ENCODE measurements at regions not wholly inside any gene's neighbourhood (a gene's known extent, or its start where the extent isn't known, plus 50 kb on each side); places are given as distances from the start of the nearest gene placed in this dataset.
A peak's percentile ranks its signal among the peaks of the same experiment; 100 is the strongest.

- Mint-ChIP-seq H3K27me3 (no peaks in the 10 kb centered on the region), H3K4me3 (no peak overlapping the region), H3K4me1 (no peaks in the 10 kb centered on the region), H3K27ac (no peak overlapping the region), H3K9me3 (no peaks in the 10 kb centered on the region), H3K36me3 (ENCODE audit: low read depth) (no peaks in the 10 kb centered on the region)
- DNase-seq = no peak
- ChIA-PET CTCF (no interaction called here), POLR2A (no interaction called here)
Observed at GRCh38 chr2:100716581-100716980, 103.4 kb upstream of the NPAS2 start.

- no peak for DNase-seq
- no peak overlapping the region for H3K27ac Mint-ChIP-seq
- H3K4me1 Mint-ChIP-seq = no peaks in the 10 kb centered on the region
- CTCF ChIA-PET = no interaction called here
- H3K27me3 Mint-ChIP-seq = no peaks in the 10 kb centered on the region
- POLR2A ChIA-PET = no interaction called here
- H3K4me3 Mint-ChIP-seq = no peak overlapping the region
- H3K9me3 Mint-ChIP-seq = no peaks in the 10 kb centered on the region
- H3K36me3 Mint-ChIP-seq (ENCODE audit: low read depth) = no peaks in the 10 kb centered on the region
Observed at GRCh38 chr2:100718065-100718629, 101.8 kb upstream of the NPAS2 start.

- H3K9me3 Mint-ChIP-seq = no peaks in the 10 kb centered on the region
- POLR2A ChIA-PET = no interaction called here
- DNase-seq = no peak
- H3K4me3 Mint-ChIP-seq = no peak overlapping the region
- CTCF ChIA-PET = interaction anchor here (1.0 kb wide), 1 partner anchor 114 kb away, joined by 3 read pairs; no protein-coding TSS in a partner anchor
- H3K36me3 Mint-ChIP-seq (ENCODE audit: low read depth) = no peaks in the 10 kb centered on the region
- no peak overlapping the region for H3K27ac Mint-ChIP-seq
- H3K27me3 Mint-ChIP-seq = no peaks in the 10 kb centered on the region
- no peaks in the 10 kb centered on the region for H3K4me1 Mint-ChIP-seq
Observed at GRCh38 chr2:100720445-100720844, 99.5 kb upstream of the NPAS2 start.

- POLR2A ChIA-PET = no interaction called here
Observed at GRCh38 chr2:100721693-100722092, 98.2 kb upstream of the NPAS2 start.

GRCh38 chr2:100722125-100722524 is 97.8 kb upstream of the NPAS2 start:
- H3K36me3 Mint-ChIP-seq (ENCODE audit: low read depth) = no peaks in the 10 kb centered on the region

More at GRCh38 chr2:100721693-100722092, 98.2 kb upstream of the NPAS2 start:
- peaks cover 2% of the 10 kb centered on the region for H3K27me3 Mint-ChIP-seq
- no peak overlapping the region for H3K4me3 Mint-ChIP-seq
- CTCF ChIA-PET = no interaction called here
- H3K4me1 Mint-ChIP-seq = no peaks in the 10 kb centered on the region
- no peak for DNase-seq
- no peaks in the 10 kb centered on the region for H3K9me3 Mint-ChIP-seq
- no peak overlapping the region for H3K27ac Mint-ChIP-seq
- H3K36me3 Mint-ChIP-seq (ENCODE audit: low read depth) = no peaks in the 10 kb centered on the region

GRCh38 chr2:100726866-100727265 is 93.1 kb upstream of the NPAS2 start:
- H3K9me3 Mint-ChIP-seq = no peaks in the 10 kb centered on the region
- no peaks in the 10 kb centered on the region for H3K4me1 Mint-ChIP-seq
- CTCF ChIA-PET = no interaction called here
- H3K36me3 Mint-ChIP-seq (ENCODE audit: low read depth) = no peaks in the 10 kb centered on the region
- DNase-seq = no peak
- H3K4me3 Mint-ChIP-seq = no peak overlapping the region
- peaks cover 7% of the 10 kb centered on the region for H3K27me3 Mint-ChIP-seq
- POLR2A ChIA-PET = no interaction called here
- no peak overlapping the region for H3K27ac Mint-ChIP-seq

More at GRCh38 chr2:100722125-100722524, 97.8 kb upstream of the NPAS2 start:
- Mint-ChIP-seq H3K4me3 (no peak overlapping the region), H3K27me3 (peaks cover 2% of the 10 kb centered on the region), H3K27ac (no peak overlapping the region), H3K4me1 (no peaks in the 10 kb centered on the region), H3K9me3 (no peaks in the 10 kb centered on the region)
- CTCF ChIA-PET = no interaction called here
- DNase-seq = no peak
- POLR2A ChIA-PET = no interaction called here

- no peaks in the 10 kb centered on the region for H3K9me3 Mint-ChIP-seq
- H3K4me3 Mint-ChIP-seq = no peak overlapping the region
- no peaks in the 10 kb centered on the region for H3K4me1 Mint-ChIP-seq
- POLR2A ChIA-PET = no interaction called here
- H3K27me3 Mint-ChIP-seq = peaks cover 12% of the 10 kb centered on the region
- no peaks in the 10 kb centered on the region for H3K36me3 Mint-ChIP-seq (ENCODE audit: low read depth)
- CTCF ChIA-PET = interaction anchor here (0.6 to 2.2 kb wide), 2 partner anchors 120 to 282 kb away, joined by 3 to 8 read pairs; no protein-coding TSS in a partner anchor
- no peak overlapping the region for H3K27ac Mint-ChIP-seq
- peak; percentile 33 for DNase-seq
Observed at GRCh38 chr2:100730290-100730868, 89.6 kb upstream of the NPAS2 start.

GRCh38 chr2:100731535-100731981 is 88.4 kb upstream of the NPAS2 start:
- POLR2A ChIA-PET = no interaction called here
- H3K9me3 Mint-ChIP-seq = no peaks in the 10 kb centered on the region
- CTCF ChIA-PET = interaction anchor here (0.6 kb wide), 1 partner anchor 150 kb away, joined by 4 read pairs; no protein-coding TSS in a partner anchor
- no peaks in the 10 kb centered on the region for H3K4me1 Mint-ChIP-seq
- DNase-seq = no peak
- no peak overlapping the region for H3K4me3 Mint-ChIP-seq
- H3K27ac Mint-ChIP-seq = no peak overlapping the region
- peaks cover 14% of the 10 kb centered on the region for H3K27me3 Mint-ChIP-seq
- no peaks in the 10 kb centered on the region for H3K36me3 Mint-ChIP-seq (ENCODE audit: low read depth)

- ChIA-PET CTCF (no interaction called here), POLR2A (no interaction called here)
- Mint-ChIP-seq H3K27ac (no peak overlapping the region), H3K36me3 (ENCODE audit: low read depth) (no peaks in the 10 kb centered on the region), H3K27me3 (peaks cover 13% of the 10 kb centered on the region), H3K4me1 (no peaks in the 10 kb centered on the region), H3K9me3 (no peaks in the 10 kb centered on the region), H3K4me3 (no peak overlapping the region)
- DNase-seq = no peak
Observed at GRCh38 chr2:100733391-100734187, 86.3 kb upstream of the NPAS2 start.

- H3K4me1 Mint-ChIP-seq = no peaks in the 10 kb centered on the region
- POLR2A ChIA-PET = no interaction called here
- CTCF ChIA-PET = no interaction called here
- H3K9me3 Mint-ChIP-seq = no peaks in the 10 kb centered on the region
- no peak overlapping the region for H3K27ac Mint-ChIP-seq
- no peaks in the 10 kb centered on the region for H3K36me3 Mint-ChIP-seq (ENCODE audit: low read depth)
- DNase-seq = no peak
- H3K27me3 Mint-ChIP-seq = peaks cover 16% of the 10 kb centered on the region
- no peak overlapping the region for H3K4me3 Mint-ChIP-seq
Observed at GRCh38 chr2:100736121-100736915, 83.6 kb upstream of the NPAS2 start.

- ChIA-PET POLR2A (no interaction called here), CTCF (no interaction called here)
- Mint-ChIP-seq H3K4me3 (no peak overlapping the region), H3K4me1 (no peaks in the 10 kb centered on the region), H3K36me3 (ENCODE audit: low read depth) (no peaks in the 10 kb centered on the region), H3K9me3 (no peaks in the 10 kb centered on the region), H3K27me3 (peaks cover 11% of the 10 kb centered on the region), H3K27ac (no peak overlapping the region)
- DNase-seq = no peak
Observed at GRCh38 chr2:100739735-100740432, 80.1 kb upstream of the NPAS2 start.

- Mint-ChIP-seq H3K4me3 (no peak overlapping the region), H3K36me3 (ENCODE audit: low read depth) (no peaks in the 10 kb centered on the region), H3K9me3 (no peaks in the 10 kb centered on the region), H3K27ac (no peak overlapping the region), H3K4me1 (no peaks in the 10 kb centered on the region), H3K27me3 (peaks cover 7% of the 10 kb centered on the region)
- DNase-seq = no peak
- CTCF ChIA-PET = no interaction called here
- POLR2A ChIA-PET = no interaction called here
Observed at GRCh38 chr2:100741880-100742276, 78.1 kb upstream of the NPAS2 start.

All from activated CD4-positive, alpha-beta memory T cell treated with anti-CD3 and anti-CD28 coated beads, Interleukin-2, amount 10 ng/mL, durations not matched to agents 7 days and 5 days (primary cell).